ENCODE measurements at regions not wholly inside any gene's neighbourhood (a gene's known extent, or its start where the extent isn't known, plus 50 kb on each side); places are given as distances from the start of the nearest gene placed in this dataset.

GRCh38 chr17:37840576-37840975 is 83.6 kb upstream of the TBC1D3K start:
- TF ChIP-seq ELF4 (IDR thresholded peaks at IDR 0.05) (no peak), L3MBTL2 (conservative IDR thresholded peaks at IDR 0.05) (no peak), CTBP1 (IDR thresholded peaks at IDR 0.05; ENCODE audit: borderline replicate concordance) (no peak), TARDBP (IDR thresholded peaks at IDR 0.05) (no peak), FOXM1 (IDR thresholded peaks at IDR 0.05; ENCODE audit: borderline replicate concordance) (no peak), LEF1 (IDR thresholded peaks at IDR 0.05; ENCODE audit: borderline replicate concordance) (no peak), PKNOX1 (IDR thresholded peaks at IDR 0.05) (no peak), FOXK2 (IDR thresholded peaks at IDR 0.05) (no peak)
- ChIA-PET POLR2A (no interaction called here), CTCF (no interaction called here)
- no peak for DNase-seq (ENCODE audit: extremely low spot score)

- DNase-seq (ENCODE audit: extremely low spot score) = no peak
- POLR2A ChIA-PET = no interaction called here
- CTCF ChIA-PET = no interaction called here
- TF ChIP-seq LEF1 (IDR thresholded peaks at IDR 0.05; ENCODE audit: borderline replicate concordance) (no peak), PKNOX1 (IDR thresholded peaks at IDR 0.05) (no peak), FOXM1 (IDR thresholded peaks at IDR 0.05; ENCODE audit: borderline replicate concordance) (no peak), ZNF384 (IDR thresholded peaks at IDR 0.05) (no peak), TARDBP (IDR thresholded peaks at IDR 0.05) (no peak), CTBP1 (IDR thresholded peaks at IDR 0.05; ENCODE audit: borderline replicate concordance) (no peak), FOXA1 (IDR thresholded peaks at IDR 0.05) (no peak), HDGF (IDR thresholded peaks at IDR 0.05; ENCODE audit: borderline replicate concordance) (no peak), SUZ12 (IDR thresholded peaks at IDR 0.05) (no peak), L3MBTL2 (conservative IDR thresholded peaks at IDR 0.05) (no peak), ARNT (IDR thresholded peaks at IDR 0.05) (no peak)
Observed at GRCh38 chr17:37839196-37839978, 84.8 kb upstream of the TBC1D3K start.

GRCh38 chr17:37838276-37838675 is 85.9 kb upstream of the TBC1D3K start:
- ChIA-PET CTCF (interaction anchor here (0.6 kb wide), 1 partner anchor 18 kb away, joined by 10 read pairs; no protein-coding TSS in a partner anchor), POLR2A (no interaction called here)
- TF ChIP-seq BHLHE40 (IDR thresholded peaks at IDR 0.05; ENCODE audit: borderline replicate concordance) (no peak), PKNOX1 (IDR thresholded peaks at IDR 0.05) (no peak), FOXA1 (IDR thresholded peaks at IDR 0.05) (no peak), CTBP1 (IDR thresholded peaks at IDR 0.05; ENCODE audit: borderline replicate concordance) (no peak), ZNF384 (IDR thresholded peaks at IDR 0.05) (no peak), FOXM1 (IDR thresholded peaks at IDR 0.05; ENCODE audit: borderline replicate concordance) (no peak), FOXK2 (IDR thresholded peaks at IDR 0.05) (no peak), L3MBTL2 (conservative IDR thresholded peaks at IDR 0.05) (no peak), SUZ12 (IDR thresholded peaks at IDR 0.05) (no peak), HDGF (IDR thresholded peaks at IDR 0.05; ENCODE audit: borderline replicate concordance) (no peak), ELF4 (IDR thresholded peaks at IDR 0.05) (no peak), TARDBP (IDR thresholded peaks at IDR 0.05) (no peak), NFRKB (IDR thresholded peaks at IDR 0.05) (no peak), LEF1 (IDR thresholded peaks at IDR 0.05; ENCODE audit: borderline replicate concordance) (no peak)
- DNase-seq (ENCODE audit: extremely low spot score) = no peak

- no peak for TF ChIP-seq SP1 (IDR thresholded peaks at IDR 0.05)
- TF ChIP-seq FOXM1 (IDR thresholded peaks at IDR 0.05; ENCODE audit: borderline replicate concordance) = no peak
- no peak for TF ChIP-seq ZNF384 (IDR thresholded peaks at IDR 0.05)
- no peak for TF ChIP-seq FOXK2 (IDR thresholded peaks at IDR 0.05)
- no peak for TF ChIP-seq ARNT (IDR thresholded peaks at IDR 0.05)
- TF ChIP-seq LEF1 (IDR thresholded peaks at IDR 0.05; ENCODE audit: borderline replicate concordance) = no peak
- no peak for TF ChIP-seq HDGF (IDR thresholded peaks at IDR 0.05; ENCODE audit: borderline replicate concordance)
- no peak for TF ChIP-seq CTBP1 (IDR thresholded peaks at IDR 0.05; ENCODE audit: borderline replicate concordance)
- TF ChIP-seq L3MBTL2 (conservative IDR thresholded peaks at IDR 0.05) = no peak
- ChIA-PET POLR2A (no interaction called here), CTCF (no interaction called here)
- DNase-seq (ENCODE audit: extremely low spot score) = no peak
Observed at GRCh38 chr17:37836593-37836992, 87.6 kb upstream of the TBC1D3K start.

GRCh38 chr17:37834168-37834567 is 89.3 kb upstream of the HNF1B start:
- POLR2A ChIA-PET = no interaction called here
- no peak for TF ChIP-seq BHLHE40 (IDR thresholded peaks at IDR 0.05; ENCODE audit: borderline replicate concordance)
- no peak for TF ChIP-seq ZNF384 (IDR thresholded peaks at IDR 0.05)
- TF ChIP-seq TARDBP (IDR thresholded peaks at IDR 0.05) = no peak
- no peak for TF ChIP-seq HDGF (IDR thresholded peaks at IDR 0.05; ENCODE audit: borderline replicate concordance)
- TF ChIP-seq FOXM1 (IDR thresholded peaks at IDR 0.05; ENCODE audit: borderline replicate concordance) = no peak
- TF ChIP-seq LEF1 (IDR thresholded peaks at IDR 0.05; ENCODE audit: borderline replicate concordance) = no peak
- no peak for TF ChIP-seq ELF4 (IDR thresholded peaks at IDR 0.05)
- TF ChIP-seq SUZ12 (IDR thresholded peaks at IDR 0.05) = no peak
- no peak for TF ChIP-seq NFRKB (IDR thresholded peaks at IDR 0.05)
- no peak for TF ChIP-seq FOXK2 (IDR thresholded peaks at IDR 0.05)
- CTCF ChIA-PET = interaction anchor here (1.0 kb wide), 1 partner anchor 18 kb away, joined by 3 read pairs; no protein-coding TSS in a partner anchor
- DNase-seq (ENCODE audit: extremely low spot score) = no peak

GRCh38 chr17:37833237-37833859 is 88.5 kb upstream of the HNF1B start:
- CTCF ChIA-PET = no interaction called here
- POLR2A ChIA-PET = no interaction called here
- DNase-seq (ENCODE audit: extremely low spot score) = no peak
- no peak for TF ChIP-seq CTBP1 (IDR thresholded peaks at IDR 0.05; ENCODE audit: borderline replicate concordance)
- no peak for TF ChIP-seq FOXK2 (IDR thresholded peaks at IDR 0.05)
- TF ChIP-seq ZNF384 (IDR thresholded peaks at IDR 0.05) = no peak
- TF ChIP-seq TARDBP (IDR thresholded peaks at IDR 0.05) = no peak
- TF ChIP-seq PKNOX1 (IDR thresholded peaks at IDR 0.05) = no peak
- no peak for TF ChIP-seq SP1 (IDR thresholded peaks at IDR 0.05)
- no peak for TF ChIP-seq NFRKB (IDR thresholded peaks at IDR 0.05)
- no peak for TF ChIP-seq HDGF (IDR thresholded peaks at IDR 0.05; ENCODE audit: borderline replicate concordance)
